Caco-2 (cell line): ENCODE measurements at regions not wholly inside any gene's neighbourhood (a gene's known extent, or its start where the extent isn't known, plus 50 kb on each side); places are given as distances from the start of the nearest gene placed in this dataset.

Source experiments
- BruUV-seq: library from RNA; stranded (reverse); fragments of 400-500 nt; replicated peaks from 2 replicates; lab custom pipeline; 2021; lab: Mats Ljungman, UMichigan
- CTCF ChIA-PET: fragments of 300-600 bp; sonication (Branson Sonifier 250); formaldehyde crosslinking; loops from one replicate; lab custom pipeline; 2022; ENCODE audit warnings: antibody characterized with exemption; lab: Charles Lee
- POLR2A ChIA-PET: fragments of 300-600 bp; sonication (Branson Sonifier 250); formaldehyde crosslinking; loops from one replicate; lab custom pipeline; 2022; ENCODE audit warnings: antibody characterized with exemption; lab: Charles Lee
- DNase-seq, 2 experiments: peaks; one replicate each; pipeline versions ENCODE4 v3.0.0 to v3.0.0-alpha.2; 2020 to 2022
- H3K27me3 ChIP-seq: replicated peaks from 2 replicates; pipeline ENCODE4 v1.6.0; 2011; ENCODE audit warnings: low read length; ENCODE audit not compliant: control insufficient read depth, insufficient read depth
- H3K36me3 ChIP-seq: 2 replicates; pipeline ENCODE4 v1.5.1; 2011; ENCODE audit warnings: low read length; ENCODE audit not compliant: control insufficient read depth, insufficient read depth
- H3K4me1 ChIP-seq: fragments of 250-450 bp; sonication (Bioruptor Pico); 2 replicates; pipeline ENCODE4 v1.5.1; 2020; ENCODE audit warnings: mild to moderate bottlenecking
- H3K4me3 ChIP-seq: 2 replicates; pipeline ENCODE4 v1.5.1; 2011; ENCODE audit warnings: low read depth, mild to moderate bottlenecking, control low read depth, low read length
- H3K9me3 ChIP-seq: fragments of 250-450 bp; sonication (Bioruptor Pico); 2 replicates; pipeline ENCODE4 v1.5.1; 2020; ENCODE audit warnings: mild to moderate bottlenecking, moderate library complexity
- H3K27ac Mint-ChIP-seq: one replicate; pipeline ENCODE4 v1.8.0; 2022; ENCODE audit warnings: mixed read lengths; ENCODE audit not compliant: unreplicated experiment
- H3K27me3 Mint-ChIP-seq: one replicate; pipeline ENCODE4 v1.8.0; 2022; ENCODE audit warnings: mixed read lengths; ENCODE audit not compliant: insufficient read depth, unreplicated experiment
- H3K36me3 Mint-ChIP-seq: one replicate; pipeline ENCODE4 v1.8.0; 2022; ENCODE audit warnings: mild to moderate bottlenecking, mixed read lengths; ENCODE audit not compliant: insufficient read depth, unreplicated experiment
- H3K4me1 Mint-ChIP-seq: one replicate; pipeline ENCODE4 v1.8.0; 2022; ENCODE audit warnings: low read depth, mixed read lengths; ENCODE audit not compliant: unreplicated experiment
- H3K4me3 Mint-ChIP-seq: one replicate; pipeline ENCODE4 v1.8.0; 2022; ENCODE audit warnings: mild to moderate bottlenecking, moderate library complexity, mixed read lengths; ENCODE audit not compliant: unreplicated experiment
- H3K9me3 Mint-ChIP-seq: one replicate; pipeline ENCODE4 v1.8.0; 2022; ENCODE audit warnings: mixed read lengths; ENCODE audit not compliant: unreplicated experiment
- intact Hi-C: fragments of 100-400 bp; cut with micrococcal nuclease; formaldehyde crosslinking; loops from one replicate; pipeline ENCODE4 v1.10.0; 2022; ENCODE audit not compliant: unreplicated experiment
- TF ChIP-seq, protein P1 (sequence below), 2 experiments: fragments of 200-600 bp in 1 of 2; IDR thresholded peaks; 1 replicate in 1 of 2; 2 replicates in 1 of 2; pipeline versions ENCODE4 v1.5.1 to v1.8.0; 2011 to 2022; ENCODE audit warnings: antibody characterized with exemption in 1 of 2, control low read depth in 1 of 2, inconsistent platforms in 1 of 2, low read depth in 1 of 2, low read length in 1 of 2, mild to moderate bottlenecking in 1 of 2, moderate library complexity in 1 of 2; ENCODE audit not compliant: insufficient read depth in 1 of 2, severe bottlenecking in 1 of 2, unreplicated experiment in 1 of 2

DNA sequence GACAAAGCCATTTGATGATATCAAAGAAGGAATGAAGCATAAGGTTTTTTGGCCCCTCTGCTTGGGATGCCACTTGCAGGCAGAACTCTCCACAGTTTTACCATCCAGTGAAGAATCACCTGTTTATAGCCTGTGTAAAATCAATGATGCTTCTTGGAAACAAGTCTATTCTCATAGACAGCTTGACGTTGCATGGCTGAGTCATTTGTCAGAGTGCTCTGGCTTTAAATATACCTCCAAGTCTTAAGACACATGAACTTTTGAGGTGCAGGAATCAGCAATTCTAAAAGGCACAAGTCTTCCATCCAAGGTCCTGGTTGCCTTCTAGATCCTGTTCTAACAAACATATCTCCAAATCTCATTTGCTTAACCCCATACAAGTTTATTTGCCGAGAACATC lies 53.6 kb upstream of the KIRREL3 start:
- no peak overlapping the region for H3K4me3 Mint-ChIP-seq
- Histone ChIP-seq H3K4me3 (no peak overlapping the region), H3K4me1 (no peaks in the 10 kb centered on the region), H3K36me3 (no peaks in the 10 kb centered on the region), H3K27me3 (no peaks in the 10 kb centered on the region), H3K9me3 (no peaks in the 10 kb centered on the region)
- DNase-seq, result no peak
- intact Hi-C loops, result no loop called here
- no peaks in the 10 kb centered on the region for H3K4me1 Mint-ChIP-seq
- peaks cover 9% of the 10 kb centered on the region for H3K9me3 Mint-ChIP-seq
- no peaks in the 10 kb centered on the region for H3K36me3 Mint-ChIP-seq
- BruUV-seq, result no TSS peak
- POLR2A ChIA-PET, result no interaction called here
- peaks cover 14% of the 10 kb centered on the region for H3K27me3 Mint-ChIP-seq
- TF ChIP-seq, protein P1, sequence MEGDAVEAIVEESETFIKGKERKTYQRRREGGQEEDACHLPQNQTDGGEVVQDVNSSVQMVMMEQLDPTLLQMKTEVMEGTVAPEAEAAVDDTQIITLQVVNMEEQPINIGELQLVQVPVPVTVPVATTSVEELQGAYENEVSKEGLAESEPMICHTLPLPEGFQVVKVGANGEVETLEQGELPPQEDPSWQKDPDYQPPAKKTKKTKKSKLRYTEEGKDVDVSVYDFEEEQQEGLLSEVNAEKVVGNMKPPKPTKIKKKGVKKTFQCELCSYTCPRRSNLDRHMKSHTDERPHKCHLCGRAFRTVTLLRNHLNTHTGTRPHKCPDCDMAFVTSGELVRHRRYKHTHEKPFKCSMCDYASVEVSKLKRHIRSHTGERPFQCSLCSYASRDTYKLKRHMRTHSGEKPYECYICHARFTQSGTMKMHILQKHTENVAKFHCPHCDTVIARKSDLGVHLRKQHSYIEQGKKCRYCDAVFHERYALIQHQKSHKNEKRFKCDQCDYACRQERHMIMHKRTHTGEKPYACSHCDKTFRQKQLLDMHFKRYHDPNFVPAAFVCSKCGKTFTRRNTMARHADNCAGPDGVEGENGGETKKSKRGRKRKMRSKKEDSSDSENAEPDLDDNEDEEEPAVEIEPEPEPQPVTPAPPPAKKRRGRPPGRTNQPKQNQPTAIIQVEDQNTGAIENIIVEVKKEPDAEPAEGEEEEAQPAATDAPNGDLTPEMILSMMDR (IDR thresholded peaks at IDR 0.05; ENCODE audit: insufficient read depth in 1 of 2, low read depth in 1 of 2, low read length in 1 of 2, severe bottlenecking in 1 of 2, unreplicated experiment in 1 of 2), result no peak
- H3K27ac Mint-ChIP-seq, result no peak overlapping the region
- CTCF ChIA-PET, result no interaction called here

DNA sequence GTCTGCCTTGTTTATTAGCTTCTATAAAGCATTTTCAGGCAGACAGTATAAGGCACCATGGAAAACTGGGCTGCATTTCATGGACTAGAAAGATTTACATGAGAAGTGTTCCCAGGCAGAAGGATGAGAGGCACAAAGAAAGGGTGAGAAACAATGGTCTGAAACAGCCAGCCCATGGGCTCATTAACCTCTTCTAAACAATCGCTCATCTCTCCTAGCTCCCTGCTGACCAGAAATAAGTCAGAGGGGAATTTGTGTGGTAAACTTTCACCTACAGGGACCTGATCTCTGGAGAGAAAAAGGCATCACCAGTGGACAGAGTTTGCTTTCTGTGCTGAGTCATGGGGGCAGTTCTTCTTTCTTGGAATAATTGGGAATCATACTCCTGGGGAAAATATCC lies 51.8 kb upstream of the KIRREL3 start:
- Histone ChIP-seq H3K36me3 (no peaks in the 10 kb centered on the region), H3K4me3 (no peak overlapping the region), H3K9me3 (no peaks in the 10 kb centered on the region), H3K4me1 (no peaks in the 10 kb centered on the region), H3K27me3 (no peaks in the 10 kb centered on the region; the same call in 1 of the 2 replicates)
- H3K36me3 Mint-ChIP-seq, result no peaks in the 10 kb centered on the region
- no peaks in the 10 kb centered on the region for H3K4me1 Mint-ChIP-seq
- H3K27ac Mint-ChIP-seq, result no peak overlapping the region
- CTCF ChIA-PET, result no interaction called here
- POLR2A ChIA-PET, result no interaction called here
- DNase-seq, result no peak
- no peak overlapping the region for H3K4me3 Mint-ChIP-seq
- peaks cover 9% of the 10 kb centered on the region for H3K27me3 Mint-ChIP-seq
- TF ChIP-seq, protein P1 (IDR thresholded peaks at IDR 0.05; ENCODE audit: insufficient read depth in 1 of 2, low read depth in 1 of 2, low read length in 1 of 2, severe bottlenecking in 1 of 2, unreplicated experiment in 1 of 2), result no peak
- BruUV-seq, result no TSS peak
- intact Hi-C loops, result no loop called here
- H3K9me3 Mint-ChIP-seq, result peaks cover 9% of the 10 kb centered on the region
